ENCODE measurements at regions not wholly inside any gene's neighbourhood (a gene's known extent, or its start where the extent isn't known, plus 50 kb on each side); places are given as distances from the start of the nearest gene placed in this dataset.

GRCh38 chrY:15239596-15240132 is 715.3 kb downstream of the NLGN4Y start:
- Histone ChIP-seq H4K20me1 (ENCODE audit: insufficient read depth, low read length) (no peaks in the 10 kb centered on the region), H3K27me3 (ENCODE audit: insufficient read depth, low read length) (no peaks in the 10 kb centered on the region), H3K79me2 (ENCODE audit: insufficient read depth, low read length) (no peaks in the 10 kb centered on the region), H3F3A (ENCODE audit: insufficient read depth, low read length) (no peaks in the 10 kb centered on the region), H3K4me3 (ENCODE audit: low read depth, low read length, poor library complexity, severe bottlenecking) (no peak overlapping the region), H3K9me2 (ENCODE audit: low read depth, low read length) (no peaks in the 10 kb centered on the region), H3K4me2 (ENCODE audit: low read length) (no peak overlapping the region), H3K9ac (ENCODE audit: low read length) (no peak overlapping the region), H3K36me3 (ENCODE audit: insufficient read depth, low read length) (no peaks in the 10 kb centered on the region), H2AFZ (ENCODE audit: low read length) (no peak overlapping the region), H3K9me3 (ENCODE audit: low read length) (no peaks in the 10 kb centered on the region), H3K27ac (ENCODE audit: low read depth, low read length, poor library complexity, severe bottlenecking) (no peak overlapping the region), H3K4me1 (ENCODE audit: insufficient read depth, low read length, severe bottlenecking) (no peaks in the 10 kb centered on the region)
- TF ChIP-seq CTCF (IDR thresholded peaks at IDR 0.05; ENCODE audit: low read length) (no peak), EZH2 (IDR thresholded peaks at IDR 0.05; ENCODE audit: borderline replicate concordance, low read length) (no peak)

DNA sequence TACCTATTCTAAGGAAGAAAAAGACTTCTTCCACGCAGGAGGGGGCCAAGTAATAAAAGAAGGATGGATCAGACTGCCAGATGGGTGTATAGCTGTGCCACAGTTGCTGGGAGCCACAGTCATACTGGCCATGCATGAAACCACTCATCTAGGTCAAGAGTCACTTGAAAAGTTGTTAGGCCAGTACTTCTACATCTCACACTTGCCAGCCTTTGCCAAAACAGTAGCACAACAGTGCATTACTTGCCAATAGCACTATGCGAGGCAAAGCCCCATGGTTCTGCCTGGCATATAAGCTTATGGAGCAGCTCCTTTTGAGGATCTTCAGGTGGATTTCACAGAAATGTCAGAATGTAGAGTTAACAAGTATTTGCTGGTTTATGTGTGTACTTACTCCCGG is 735.0 kb downstream of the NLGN4Y start:
- H3K27ac ChIP-seq (ENCODE audit: low read depth, low read length, poor library complexity, severe bottlenecking) = no peak overlapping the region
- H3K4me1 ChIP-seq (ENCODE audit: insufficient read depth, low read length, severe bottlenecking) = no peaks in the 10 kb centered on the region
- H3K4me3 ChIP-seq (ENCODE audit: low read depth, low read length, poor library complexity, severe bottlenecking) = no peak overlapping the region
- no peaks in the 10 kb centered on the region for H3K9me3 ChIP-seq (ENCODE audit: low read length)
- TF ChIP-seq EZH2 (IDR thresholded peaks at IDR 0.05; ENCODE audit: borderline replicate concordance, low read length) (no peak), CTCF (IDR thresholded peaks at IDR 0.05; ENCODE audit: low read length) (no peak)
- no peaks in the 10 kb centered on the region for H3K27me3 ChIP-seq (ENCODE audit: insufficient read depth, low read length)
- no peak overlapping the region for H3K4me2 ChIP-seq (ENCODE audit: low read length)
- H3K9me2 ChIP-seq (ENCODE audit: low read depth, low read length) = no peaks in the 10 kb centered on the region
- H3K79me2 ChIP-seq (ENCODE audit: insufficient read depth, low read length) = no peaks in the 10 kb centered on the region
- H2AFZ ChIP-seq (ENCODE audit: low read length) = no peak overlapping the region
- H4K20me1 ChIP-seq (ENCODE audit: insufficient read depth, low read length) = no peaks in the 10 kb centered on the region
- H3K9ac ChIP-seq (ENCODE audit: low read length) = no peak overlapping the region
- no peaks in the 10 kb centered on the region for H3F3A ChIP-seq (ENCODE audit: insufficient read depth, low read length)
- no peaks in the 10 kb centered on the region for H3K36me3 ChIP-seq (ENCODE audit: insufficient read depth, low read length)

GRCh38 chrY:15286572-15286971 is 762.2 kb downstream of the NLGN4Y start:
- H3K9ac ChIP-seq (ENCODE audit: low read length) = no peak overlapping the region
- H3K4me1 ChIP-seq (ENCODE audit: insufficient read depth, low read length, severe bottlenecking) = no peaks in the 10 kb centered on the region
- no peaks in the 10 kb centered on the region for H3K36me3 ChIP-seq (ENCODE audit: insufficient read depth, low read length)
- no peaks in the 10 kb centered on the region for H3K9me2 ChIP-seq (ENCODE audit: low read depth, low read length)
- H3K9me3 ChIP-seq (ENCODE audit: low read length) = no peaks in the 10 kb centered on the region
- no peak overlapping the region for H3K27ac ChIP-seq (ENCODE audit: low read depth, low read length, poor library complexity, severe bottlenecking)
- no peak overlapping the region for H3K4me2 ChIP-seq (ENCODE audit: low read length)
- H2AFZ ChIP-seq (ENCODE audit: low read length) = no peak overlapping the region
- TF ChIP-seq CTCF (IDR thresholded peaks at IDR 0.05; ENCODE audit: low read length) (no peak), EZH2 (IDR thresholded peaks at IDR 0.05; ENCODE audit: borderline replicate concordance, low read length) (no peak)
- no peaks in the 10 kb centered on the region for H4K20me1 ChIP-seq (ENCODE audit: insufficient read depth, low read length)
- no peaks in the 10 kb centered on the region for H3K79me2 ChIP-seq (ENCODE audit: insufficient read depth, low read length)
- H3F3A ChIP-seq (ENCODE audit: insufficient read depth, low read length) = no peaks in the 10 kb centered on the region
- H3K4me3 ChIP-seq (ENCODE audit: low read depth, low read length, poor library complexity, severe bottlenecking) = no peak overlapping the region
- H3K27me3 ChIP-seq (ENCODE audit: insufficient read depth, low read length) = no peaks in the 10 kb centered on the region

All from OCI-LY1 (cell line).